Transverse colon (tissue), 4 donors: ENCODE measurements at regions not wholly inside any gene's neighbourhood (a gene's known extent, or its start where the extent isn't known, plus 50 kb on each side); places are given as distances from the start of the nearest gene placed in this dataset.

Experiments
- POLR2A ChIP-seq: fragments of 450-650 bp; IDR thresholded peaks from one replicate; pipeline ENCODE4 v1.6.1; 2016; ENCODE audit warnings: antibody characterized with exemption, mild to moderate bottlenecking, moderate library complexity
- POLR2AphosphoS5 ChIP-seq, 3 donors: sonication (generic); formaldehyde crosslinking; IDR thresholded peaks; one replicate each; pipeline ENCODE4 v1.6.1; 2016; ENCODE audit warnings: antibody characterized with exemption in 3 of 3
- TF ChIP-seq, protein P1 (sequence below), 5 experiments: fragments of 200-600 bp in 3 of 5; fragments of 450-650 bp in 2 of 5; sonication (generic) in 3 of 5; IDR thresholded peaks; 1 replicate in 2 of 5; 2 replicates in 3 of 5; pipeline ENCODE4 v1.5.1; 2016 to 2017; ENCODE audit warnings: antibody characterized with exemption in 5 of 5, inconsistent platforms in 3 of 5, mild to moderate bottlenecking in 2 of 5, moderate library complexity in 1 of 5

DNA sequence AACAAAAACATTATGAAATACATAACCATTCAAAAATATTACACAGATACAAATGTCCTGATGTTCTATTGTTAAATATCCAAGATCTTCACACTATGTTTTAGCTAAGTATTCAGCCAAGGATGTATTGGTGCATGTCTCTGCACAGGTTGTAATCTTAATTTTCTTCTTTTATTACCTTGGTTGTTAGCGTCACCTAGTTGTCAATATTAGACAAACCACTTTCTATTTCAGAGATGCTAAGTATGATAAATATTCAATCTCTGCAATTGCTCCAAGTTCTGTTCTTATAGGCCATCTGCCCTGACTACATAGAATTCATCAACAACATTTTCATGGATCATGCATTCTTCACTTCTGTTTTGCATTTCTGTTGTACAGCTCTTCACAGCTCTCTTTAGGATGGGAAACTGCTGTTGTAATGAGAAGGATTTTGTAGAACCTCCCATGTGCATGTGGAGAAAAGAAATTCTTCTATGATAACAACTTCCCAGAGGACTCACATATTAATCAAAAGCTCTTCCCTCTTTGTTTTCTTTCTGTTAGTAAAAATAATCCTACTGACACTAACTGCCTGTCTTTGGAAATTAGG lies 380.1 kb downstream of the NUF2 start:
- TF ChIP-seq, protein P1, sequence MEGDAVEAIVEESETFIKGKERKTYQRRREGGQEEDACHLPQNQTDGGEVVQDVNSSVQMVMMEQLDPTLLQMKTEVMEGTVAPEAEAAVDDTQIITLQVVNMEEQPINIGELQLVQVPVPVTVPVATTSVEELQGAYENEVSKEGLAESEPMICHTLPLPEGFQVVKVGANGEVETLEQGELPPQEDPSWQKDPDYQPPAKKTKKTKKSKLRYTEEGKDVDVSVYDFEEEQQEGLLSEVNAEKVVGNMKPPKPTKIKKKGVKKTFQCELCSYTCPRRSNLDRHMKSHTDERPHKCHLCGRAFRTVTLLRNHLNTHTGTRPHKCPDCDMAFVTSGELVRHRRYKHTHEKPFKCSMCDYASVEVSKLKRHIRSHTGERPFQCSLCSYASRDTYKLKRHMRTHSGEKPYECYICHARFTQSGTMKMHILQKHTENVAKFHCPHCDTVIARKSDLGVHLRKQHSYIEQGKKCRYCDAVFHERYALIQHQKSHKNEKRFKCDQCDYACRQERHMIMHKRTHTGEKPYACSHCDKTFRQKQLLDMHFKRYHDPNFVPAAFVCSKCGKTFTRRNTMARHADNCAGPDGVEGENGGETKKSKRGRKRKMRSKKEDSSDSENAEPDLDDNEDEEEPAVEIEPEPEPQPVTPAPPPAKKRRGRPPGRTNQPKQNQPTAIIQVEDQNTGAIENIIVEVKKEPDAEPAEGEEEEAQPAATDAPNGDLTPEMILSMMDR (IDR thresholded peaks at IDR 0.05), result peak in 1 of 5 experiments; percentile 10
- no peak for TF ChIP-seq POLR2AphosphoS5 (IDR thresholded peaks at IDR 0.05)
- TF ChIP-seq POLR2A, result no peak
